ENCODE measurements at regions not wholly inside any gene's neighbourhood (a gene's known extent, or its start where the extent isn't known, plus 50 kb on each side); places are given as distances from the start of the nearest gene placed in this dataset.

DNA sequence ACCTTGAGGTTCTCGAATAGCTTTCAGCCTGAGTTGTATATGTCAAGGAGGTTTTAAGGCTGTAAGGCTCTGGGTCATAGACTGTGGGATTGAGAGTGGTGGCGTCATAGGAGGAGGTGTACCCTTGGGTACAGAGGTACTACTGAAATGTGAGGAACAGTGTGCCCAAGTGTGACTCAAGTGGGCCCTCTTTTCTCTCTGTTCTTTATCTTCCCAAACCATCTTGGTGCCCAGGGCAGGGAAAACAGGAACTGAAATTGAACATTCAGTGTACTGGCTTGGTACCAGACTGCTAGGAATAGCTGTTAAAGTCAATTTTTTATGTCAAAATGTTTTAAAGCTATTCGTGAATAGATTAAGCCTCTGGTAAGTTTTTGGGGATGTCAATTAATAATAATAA is 136.2 kb upstream of the RPS6KA3 start:
- in situ Hi-C loops (cut with MboI; ENCODE audit: low pct_unique_long_range_greater_than_20kb, low sequenced_read_pairs, unreplicated experiment), result no loop called here
- TF ChIP-seq, protein P1, sequence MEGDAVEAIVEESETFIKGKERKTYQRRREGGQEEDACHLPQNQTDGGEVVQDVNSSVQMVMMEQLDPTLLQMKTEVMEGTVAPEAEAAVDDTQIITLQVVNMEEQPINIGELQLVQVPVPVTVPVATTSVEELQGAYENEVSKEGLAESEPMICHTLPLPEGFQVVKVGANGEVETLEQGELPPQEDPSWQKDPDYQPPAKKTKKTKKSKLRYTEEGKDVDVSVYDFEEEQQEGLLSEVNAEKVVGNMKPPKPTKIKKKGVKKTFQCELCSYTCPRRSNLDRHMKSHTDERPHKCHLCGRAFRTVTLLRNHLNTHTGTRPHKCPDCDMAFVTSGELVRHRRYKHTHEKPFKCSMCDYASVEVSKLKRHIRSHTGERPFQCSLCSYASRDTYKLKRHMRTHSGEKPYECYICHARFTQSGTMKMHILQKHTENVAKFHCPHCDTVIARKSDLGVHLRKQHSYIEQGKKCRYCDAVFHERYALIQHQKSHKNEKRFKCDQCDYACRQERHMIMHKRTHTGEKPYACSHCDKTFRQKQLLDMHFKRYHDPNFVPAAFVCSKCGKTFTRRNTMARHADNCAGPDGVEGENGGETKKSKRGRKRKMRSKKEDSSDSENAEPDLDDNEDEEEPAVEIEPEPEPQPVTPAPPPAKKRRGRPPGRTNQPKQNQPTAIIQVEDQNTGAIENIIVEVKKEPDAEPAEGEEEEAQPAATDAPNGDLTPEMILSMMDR (IDR thresholded peaks at IDR 0.05; ENCODE audit: extremely low read depth, insufficient read depth, missing control alignments), result no peak
- no peak for DNase-seq (ENCODE audit: low spot score)

DNA sequence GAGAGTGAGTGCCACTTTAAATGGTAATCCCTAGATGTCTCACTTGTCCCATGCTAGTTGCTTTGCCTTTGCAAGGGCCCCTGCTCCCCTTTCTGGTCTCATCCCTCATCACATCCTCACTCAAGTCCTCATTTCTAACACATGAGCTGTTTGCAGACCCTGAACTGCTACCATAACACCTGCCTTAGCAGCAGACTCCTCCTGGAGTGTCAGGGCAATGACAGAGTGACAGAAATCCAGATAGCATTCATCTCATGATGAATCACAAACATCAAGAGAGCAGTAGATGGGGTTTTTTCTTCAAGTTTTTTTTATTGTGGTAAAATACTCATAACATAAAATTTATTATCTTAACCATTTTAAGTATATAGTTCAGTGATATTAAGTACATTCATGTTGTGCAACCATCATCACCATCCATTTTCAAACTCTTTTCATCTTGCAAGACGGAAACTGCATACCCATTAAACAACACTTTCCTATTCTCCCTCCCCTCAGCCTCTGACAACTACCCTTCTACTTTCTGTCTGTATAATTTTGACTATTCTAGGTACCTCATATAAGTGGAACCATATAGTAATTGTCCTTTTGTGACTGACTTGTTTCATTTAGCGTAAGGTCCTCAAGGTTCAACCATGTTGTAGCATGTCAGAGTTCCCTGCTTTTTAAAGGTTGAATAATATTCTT is 133.2 kb upstream of the RPS6KA3 start:
- TF ChIP-seq, protein P1 (IDR thresholded peaks at IDR 0.05; ENCODE audit: extremely low read depth, insufficient read depth, missing control alignments), result no peak
- in situ Hi-C loops (cut with MboI; ENCODE audit: low pct_unique_long_range_greater_than_20kb, low sequenced_read_pairs, unreplicated experiment), result no loop called here
- DNase-seq (ENCODE audit: low spot score), result no peak

DNA sequence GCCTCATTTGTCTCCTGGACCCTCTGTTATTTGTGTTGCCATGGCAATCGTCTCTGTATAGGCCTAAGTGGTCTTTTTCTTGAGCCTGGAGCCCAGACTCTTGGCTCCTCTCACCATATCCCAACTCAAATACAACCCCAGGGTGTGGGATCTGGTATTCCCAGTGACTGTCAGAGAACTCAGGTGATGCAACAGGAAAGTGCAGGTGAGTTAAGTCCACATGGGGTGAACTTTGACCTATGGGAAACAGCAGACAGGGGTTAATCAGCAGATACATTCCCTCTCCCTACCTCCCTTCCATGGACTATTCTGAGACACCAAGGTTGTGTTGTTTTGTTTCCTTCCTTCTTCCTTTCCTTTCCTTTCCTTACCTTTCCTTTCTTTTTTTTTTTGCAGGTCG is 130.9 kb upstream of the RPS6KA3 start:
- in situ Hi-C loops (cut with MboI; ENCODE audit: low pct_unique_long_range_greater_than_20kb, low sequenced_read_pairs, unreplicated experiment), result no loop called here
- DNase-seq (ENCODE audit: low spot score), result no peak
- TF ChIP-seq, protein P1 (IDR thresholded peaks at IDR 0.05; ENCODE audit: extremely low read depth, insufficient read depth, missing control alignments), result no peak

DNA sequence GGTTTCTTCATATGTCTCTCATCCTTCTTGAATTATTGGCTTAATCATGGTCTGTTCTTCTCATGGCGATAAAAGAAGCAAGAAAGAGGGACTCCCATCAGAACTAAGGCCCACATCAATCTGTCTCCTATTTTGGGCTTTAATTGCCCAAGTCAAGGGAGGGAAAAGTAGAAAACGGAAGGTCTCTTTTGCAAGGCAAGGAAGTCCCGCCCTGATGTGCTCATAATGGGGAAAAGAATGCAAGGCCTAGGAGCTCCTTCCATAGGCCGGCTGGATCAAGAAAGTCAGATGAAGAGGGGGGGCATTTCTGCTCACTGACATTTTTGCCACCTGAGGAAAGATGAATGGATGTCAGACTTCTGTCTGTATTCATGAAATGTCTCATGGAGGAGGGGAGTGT is 127.7 kb upstream of the RPS6KA3 start:
- in situ Hi-C loops (cut with MboI; ENCODE audit: low pct_unique_long_range_greater_than_20kb, low sequenced_read_pairs, unreplicated experiment), result no loop called here
- TF ChIP-seq, protein P1 (IDR thresholded peaks at IDR 0.05; ENCODE audit: extremely low read depth, insufficient read depth, missing control alignments), result no peak
- no peak for DNase-seq (ENCODE audit: low spot score)

DNA sequence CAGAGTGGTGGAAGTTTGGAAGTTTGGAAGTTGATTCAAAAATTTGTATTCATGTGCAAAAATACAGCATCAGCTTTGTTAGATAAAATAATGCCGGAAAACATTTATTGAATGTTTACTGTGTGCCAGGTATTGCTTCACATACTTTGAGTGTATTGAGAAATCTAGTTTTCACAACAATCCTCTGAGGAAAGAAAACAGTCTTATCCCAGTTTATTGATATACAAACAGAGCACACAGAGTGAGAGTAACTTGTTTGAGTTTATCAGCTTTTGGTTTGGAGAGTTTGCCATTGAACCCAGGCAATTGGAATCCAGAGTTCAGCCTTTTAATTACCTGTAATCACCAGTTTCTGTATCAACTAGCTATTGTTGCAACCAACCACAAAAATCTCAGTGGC is 127.2 kb upstream of the RPS6KA3 start:
- TF ChIP-seq, protein P1 (IDR thresholded peaks at IDR 0.05; ENCODE audit: extremely low read depth, insufficient read depth, missing control alignments), result no peak
- in situ Hi-C loops (cut with MboI; ENCODE audit: low pct_unique_long_range_greater_than_20kb, low sequenced_read_pairs, unreplicated experiment), result no loop called here
- no peak for DNase-seq (ENCODE audit: low spot score)

DNA sequence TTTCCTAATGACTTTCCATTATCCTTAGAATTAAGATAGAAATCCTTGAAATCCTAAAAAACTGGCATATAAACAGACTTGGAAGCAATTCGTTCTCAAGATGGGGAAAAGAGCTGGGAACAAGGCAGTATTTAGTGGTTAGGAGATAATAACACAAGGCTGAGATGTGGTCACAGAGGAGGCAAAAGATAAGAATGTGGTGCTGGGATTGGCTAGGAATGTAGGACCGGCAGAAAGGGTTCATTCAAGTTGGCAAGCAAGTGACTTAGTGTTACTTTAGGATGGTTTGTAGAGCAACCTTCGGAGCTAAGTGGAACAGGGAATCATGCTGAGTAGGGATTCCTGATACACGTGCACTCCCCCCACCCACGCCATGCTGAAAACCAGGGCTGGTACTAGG is 121.9 kb upstream of the RPS6KA3 start:
- in situ Hi-C loops (cut with MboI; ENCODE audit: low pct_unique_long_range_greater_than_20kb, low sequenced_read_pairs, unreplicated experiment), result no loop called here
- TF ChIP-seq, protein P1 (IDR thresholded peaks at IDR 0.05; ENCODE audit: extremely low read depth, insufficient read depth, missing control alignments), result no peak
- no peak for DNase-seq (ENCODE audit: low spot score)
